ENCODE measurements at regions not wholly inside any gene's neighbourhood (a gene's known extent, or its start where the extent isn't known, plus 50 kb on each side); places are given as distances from the start of the nearest gene placed in this dataset.

GRCh38 chr5:38780945-38781344 is 64.9 kb upstream of the OSMR start:
- TF ChIP-seq EZH2 (IDR thresholded peaks at IDR 0.05; ENCODE audit: low read depth, low read length, severe bottlenecking): no peak
- TF ChIP-seq JUND (IDR thresholded peaks at IDR 0.05; ENCODE audit: low read length): no peak
- no peak for TF ChIP-seq CTCF (IDR thresholded peaks at IDR 0.05; ENCODE audit: control extremely low read depth in 1 of 3, insufficient read depth in 1 of 3, low read depth in 1 of 3, low read length in 3 of 3)
- no peak for TF ChIP-seq SP2 (IDR thresholded peaks at IDR 0.05; ENCODE audit: low read length)
- TF ChIP-seq BCL11A (IDR thresholded peaks at IDR 0.05; ENCODE audit: low read depth in 2 of 2, low read length in 2 of 2): no peak
- TF ChIP-seq POLR2A (IDR thresholded peaks at IDR 0.05; ENCODE audit: control extremely low read depth in 1 of 2, low read depth in 2 of 2, low read length in 2 of 2): no peak
- no peak for TF ChIP-seq MAFK (IDR thresholded peaks at IDR 0.05; ENCODE audit: low read depth, low read length)
- no peak for TF ChIP-seq RAD21 (IDR thresholded peaks at IDR 0.05 in 1 of 2, conservative IDR thresholded peaks at IDR 0.05 in 1 of 2; ENCODE audit: low read depth in 2 of 2, low read length in 2 of 2)
- no peak for TF ChIP-seq POLR2AphosphoS5 (IDR thresholded peaks at IDR 0.05; ENCODE audit: low read depth, low read length)
- TF ChIP-seq YY1 (IDR thresholded peaks at IDR 0.05; ENCODE audit: low read depth, low read length): no peak

All from H1 (cell line).